ENCODE measurements at regions not wholly inside any gene's neighbourhood (a gene's known extent, or its start where the extent isn't known, plus 50 kb on each side); places are given as distances from the start of the nearest gene placed in this dataset.

DNA sequence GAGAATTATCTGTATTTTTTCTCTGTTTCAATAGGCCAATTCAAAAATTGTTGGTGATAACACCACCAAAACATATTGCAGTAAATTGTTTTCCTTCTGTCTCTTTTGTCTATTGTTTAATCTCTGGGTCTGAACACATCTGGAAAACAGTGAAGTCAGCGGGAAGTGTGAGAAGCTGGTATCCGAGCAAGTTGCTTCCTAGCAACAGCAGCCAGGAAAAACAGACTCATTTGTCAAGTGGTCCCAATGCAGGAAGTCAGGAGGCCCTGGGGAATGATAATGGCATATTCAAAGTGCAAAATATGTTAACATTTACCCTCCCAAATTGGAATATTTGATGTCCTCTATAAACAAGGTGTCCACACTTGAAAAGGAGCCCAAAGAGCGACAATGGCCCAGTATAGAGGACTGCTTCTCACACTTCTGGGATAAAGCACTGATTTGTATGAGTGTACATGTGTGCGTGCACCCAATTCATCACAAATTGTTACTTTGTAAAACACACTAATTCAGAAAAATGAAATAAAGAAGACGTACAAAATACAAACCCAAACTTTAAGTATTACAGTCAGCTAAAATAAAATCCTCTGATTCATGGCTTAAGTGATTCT, 515.0 kb downstream of the TBC1D4 start:
- no peak for DNase-seq (ENCODE audit: low read depth in 2 of 2)

DNA sequence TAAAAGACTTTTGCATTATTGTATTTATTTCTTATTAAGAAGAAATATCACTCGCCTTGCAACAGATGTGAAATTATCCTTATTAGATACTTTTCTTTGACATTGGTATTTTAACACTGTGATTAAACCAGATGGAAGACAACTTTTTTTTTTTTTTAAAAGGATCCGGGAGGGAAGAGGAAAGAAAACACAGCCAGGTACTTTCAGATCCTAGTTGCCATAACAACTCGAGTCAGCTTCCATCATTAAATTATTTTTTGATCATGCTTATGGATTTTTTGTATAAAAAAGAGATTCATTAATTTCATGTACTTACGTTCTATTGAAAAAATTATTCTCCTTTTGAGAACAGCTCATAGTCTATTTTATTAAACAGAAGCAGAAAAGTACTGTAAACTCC, 515.7 kb downstream of the TBC1D4 start:
- no peak for DNase-seq (ENCODE audit: low read depth in 2 of 2)

DNA sequence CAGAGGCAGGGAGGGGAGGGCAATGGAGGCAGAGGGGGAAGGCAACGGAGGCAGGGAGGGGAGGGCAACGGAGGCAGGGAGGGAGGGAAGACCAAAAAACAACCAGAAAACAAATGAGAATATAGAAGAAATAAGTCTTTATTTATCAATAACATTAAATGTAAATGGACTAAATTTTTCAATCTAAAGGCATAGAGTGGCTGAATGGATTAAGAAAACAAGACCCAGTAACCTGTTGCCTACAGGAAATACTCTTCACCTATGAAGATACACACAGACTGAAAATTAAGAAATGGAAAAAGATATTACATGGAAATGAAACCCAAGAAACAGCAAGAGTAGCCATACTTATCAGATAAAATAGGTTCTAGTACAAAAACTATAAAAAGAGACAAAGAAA, 536.3 kb downstream of the TBC1D4 start:
- DNase-seq (ENCODE audit: low read depth in 2 of 2) = no peak

DNA sequence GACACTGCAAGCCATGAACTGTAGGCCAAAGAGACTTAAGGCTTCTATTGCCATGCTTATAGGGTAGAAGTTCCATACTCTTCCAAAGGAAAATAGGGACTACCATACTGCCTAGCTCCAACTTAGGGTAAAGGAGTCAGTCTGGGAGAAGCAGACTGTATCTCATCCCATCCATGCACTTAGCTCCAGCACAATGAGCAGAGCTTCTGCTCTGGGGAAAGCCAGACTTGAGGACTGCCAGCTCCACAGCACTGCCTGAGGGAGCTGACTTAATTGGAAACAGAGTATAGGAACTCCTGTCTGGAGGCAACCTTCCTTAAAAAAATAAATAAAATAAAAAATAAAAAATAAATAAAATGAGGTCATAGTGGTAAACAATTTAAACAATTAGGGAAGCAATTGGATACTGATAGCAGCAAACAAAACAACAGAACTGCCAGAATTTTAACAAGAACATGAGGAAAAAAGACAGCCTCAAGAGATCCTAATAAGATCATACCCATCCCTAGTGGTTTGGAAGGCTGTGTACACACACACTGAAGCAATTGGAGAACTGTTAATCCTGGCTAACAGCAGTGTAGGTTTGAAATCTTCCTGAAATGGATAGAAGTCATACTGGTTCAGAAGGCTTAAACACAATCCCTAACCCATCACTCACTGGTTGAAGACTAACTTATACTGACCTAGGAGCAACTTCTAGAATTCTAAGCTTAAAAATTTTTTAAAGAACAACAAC, 550.1 kb downstream of the TBC1D4 start:
- DNase-seq (ENCODE audit: low read depth in 2 of 2) = no peak

DNA sequence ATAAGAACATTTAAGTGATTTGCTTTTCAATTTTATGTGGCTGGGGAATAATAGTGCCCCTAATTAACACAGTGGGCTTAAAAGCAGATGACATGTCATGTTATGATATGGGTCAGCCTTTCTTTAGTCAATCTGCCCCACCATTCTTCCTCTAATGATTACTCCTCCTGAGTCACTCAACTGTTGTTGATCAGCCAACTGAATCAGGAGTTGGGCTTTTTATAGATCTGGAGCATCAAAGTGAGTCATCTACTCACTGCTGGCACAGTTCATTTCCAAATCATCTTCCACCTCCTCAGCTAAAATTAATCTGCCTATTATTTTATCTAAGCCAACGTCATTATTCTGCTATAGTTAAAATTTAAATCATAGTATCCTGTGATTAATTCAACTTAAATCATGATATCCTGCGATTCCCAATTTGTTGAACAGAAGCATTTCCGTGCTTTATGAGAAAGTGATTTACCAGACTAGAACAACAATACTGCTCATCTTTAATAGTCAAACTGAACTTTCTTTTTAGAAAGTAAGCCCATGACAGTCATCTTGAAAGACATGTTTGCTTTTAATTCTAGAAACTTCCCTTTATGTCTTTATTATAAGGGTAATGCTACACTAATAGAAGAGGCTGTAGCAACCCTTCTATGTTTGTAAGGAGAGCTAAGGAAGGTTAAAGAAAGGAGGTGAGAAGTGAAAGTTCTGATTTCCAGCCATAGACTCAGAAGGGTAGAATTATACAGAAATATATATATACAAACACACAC, 551.4 kb downstream of the TBC1D4 start:
- no peak for DNase-seq (ENCODE audit: low read depth in 2 of 2)

DNA sequence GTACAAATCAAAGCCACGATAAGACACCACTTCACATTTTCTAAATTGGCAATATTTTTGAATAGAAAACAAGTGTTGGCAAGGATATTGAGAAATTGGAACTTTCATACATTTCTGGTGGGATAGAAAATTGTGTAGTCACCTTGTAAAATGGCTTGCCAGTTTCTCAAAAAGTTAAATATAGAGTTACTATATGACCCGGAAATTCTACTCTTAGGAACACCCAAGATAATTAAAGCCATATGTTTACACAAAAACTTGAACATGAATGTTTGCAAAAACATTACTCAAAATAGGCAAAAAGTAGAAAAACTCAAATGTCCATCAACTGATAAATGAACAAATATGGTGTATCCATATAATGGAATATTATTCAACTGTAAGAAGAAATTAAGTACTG, 552.5 kb downstream of the TBC1D4 start:
- no peak for DNase-seq (ENCODE audit: low read depth in 2 of 2)

DNA sequence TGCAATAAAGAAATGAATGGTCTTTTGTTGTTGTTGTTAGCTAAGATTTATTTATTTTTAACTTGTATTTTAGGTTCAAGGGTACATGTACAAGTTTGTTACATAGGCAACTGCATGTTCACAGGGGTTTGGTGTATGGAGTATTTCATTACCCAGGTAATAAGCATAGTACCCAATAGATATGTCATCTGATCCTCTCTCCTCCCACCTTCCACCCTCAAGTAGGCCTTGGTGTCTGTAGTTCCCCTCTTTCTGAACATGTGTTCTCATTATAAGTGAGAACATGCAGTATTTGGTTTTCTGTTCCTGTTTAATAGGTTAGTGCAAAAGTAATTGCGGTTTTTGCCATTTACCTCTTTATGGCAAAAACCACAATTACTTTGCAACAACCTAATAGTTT, 554.1 kb downstream of the TBC1D4 start:
- no peak for DNase-seq (ENCODE audit: low read depth in 2 of 2)

DNA sequence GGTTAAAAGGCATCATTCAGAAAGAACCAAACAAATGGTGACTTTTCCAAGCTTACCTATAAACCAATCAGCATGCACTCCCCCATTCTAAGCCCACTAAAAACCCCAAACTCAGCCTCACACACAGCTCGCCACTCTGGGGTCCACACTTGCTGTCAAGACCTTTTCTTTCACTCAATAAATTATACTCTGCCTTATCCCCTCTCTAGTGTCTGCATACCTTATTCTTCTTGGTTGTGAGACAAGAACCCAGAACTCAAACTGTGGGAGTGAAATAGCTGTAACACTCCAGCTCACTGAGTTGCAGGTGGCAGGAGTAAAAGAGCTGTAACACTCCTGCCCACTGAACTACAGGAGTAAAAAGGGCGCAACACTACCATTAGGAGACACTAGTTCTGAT, 559.0 kb downstream of the TBC1D4 start:
- DNase-seq (ENCODE audit: low read depth in 2 of 2) = no peak

DNA sequence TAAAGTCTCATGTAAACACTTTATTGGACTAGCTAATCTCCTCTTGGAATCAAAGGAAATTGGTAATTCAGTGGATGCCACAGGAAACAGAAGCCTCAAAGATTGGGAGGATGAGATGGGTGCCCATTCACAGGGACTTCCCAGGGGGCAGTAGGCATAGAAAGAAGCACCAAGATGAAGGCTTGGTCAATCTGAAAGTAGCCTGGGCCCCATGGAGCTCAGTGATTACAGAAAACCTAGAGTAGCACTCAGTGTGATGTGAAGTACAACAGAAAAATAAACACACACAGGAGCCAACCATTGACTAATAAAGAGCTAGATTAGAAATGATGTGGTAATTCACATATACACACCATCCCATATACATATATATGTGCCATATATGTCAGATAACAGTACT, 560.6 kb downstream of the TBC1D4 start:
- no peak for DNase-seq (ENCODE audit: low read depth in 2 of 2)

DNA sequence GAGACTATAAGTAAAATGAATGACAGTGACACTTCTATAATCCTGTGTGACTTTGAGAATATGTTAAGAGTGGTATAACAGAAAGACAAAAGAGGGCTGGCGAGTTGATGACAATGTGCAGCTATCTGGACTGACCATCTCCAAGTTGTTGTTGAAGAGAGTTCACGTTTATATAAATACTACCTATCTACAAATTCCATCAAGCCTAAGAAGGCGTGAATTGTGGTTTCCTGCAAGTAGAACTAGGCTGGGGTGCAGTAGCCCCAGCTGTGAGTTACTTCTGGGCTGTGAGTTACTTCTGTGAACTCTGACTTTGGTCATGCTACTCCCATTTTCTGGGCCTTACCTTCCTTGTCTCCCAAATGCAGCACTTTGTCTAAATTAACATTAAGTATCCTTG, 561.0 kb downstream of the TBC1D4 start:
- no peak for DNase-seq (ENCODE audit: low read depth in 2 of 2)

DNA sequence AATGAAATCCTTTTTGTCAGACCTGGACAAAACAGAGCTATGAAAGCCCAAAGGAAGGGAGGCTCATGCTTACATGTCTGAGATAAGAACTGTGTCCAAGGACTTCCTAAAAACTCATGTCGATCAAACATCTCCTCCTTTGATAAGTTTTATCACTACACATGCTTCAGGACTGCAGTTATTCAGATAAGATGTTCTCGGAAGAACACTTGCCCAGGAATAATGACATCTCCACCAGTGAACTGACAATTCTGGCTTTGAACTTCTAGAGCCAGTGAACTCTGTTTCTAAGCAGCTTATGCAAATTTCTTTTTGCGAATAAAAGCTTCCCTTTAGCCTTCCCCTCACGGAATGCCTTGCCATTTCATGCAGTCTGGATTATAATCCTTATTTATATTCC, 561.6 kb downstream of the TBC1D4 start:
- DNase-seq (ENCODE audit: low read depth in 2 of 2) = no peak

DNA sequence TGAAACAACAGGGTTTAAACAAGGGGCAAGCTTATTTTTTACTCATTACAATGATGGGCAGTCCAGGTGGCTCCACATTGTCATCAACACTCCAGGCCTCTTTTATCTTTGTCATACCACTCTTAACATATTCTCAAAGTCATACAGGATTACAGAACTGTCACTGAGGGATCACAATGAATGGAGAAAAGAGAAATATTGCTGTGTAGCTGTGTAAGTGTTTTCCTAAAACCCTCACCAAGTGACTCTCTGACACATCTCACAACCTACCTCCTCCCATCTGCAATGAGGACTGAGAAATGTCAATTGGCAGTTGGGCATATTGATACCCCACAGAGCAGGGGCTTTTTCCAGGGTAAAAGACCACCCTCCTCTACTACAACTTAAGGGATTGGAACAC, 562.1 kb downstream of the TBC1D4 start:
- DNase-seq (ENCODE audit: low read depth in 2 of 2) = no peak

DNA sequence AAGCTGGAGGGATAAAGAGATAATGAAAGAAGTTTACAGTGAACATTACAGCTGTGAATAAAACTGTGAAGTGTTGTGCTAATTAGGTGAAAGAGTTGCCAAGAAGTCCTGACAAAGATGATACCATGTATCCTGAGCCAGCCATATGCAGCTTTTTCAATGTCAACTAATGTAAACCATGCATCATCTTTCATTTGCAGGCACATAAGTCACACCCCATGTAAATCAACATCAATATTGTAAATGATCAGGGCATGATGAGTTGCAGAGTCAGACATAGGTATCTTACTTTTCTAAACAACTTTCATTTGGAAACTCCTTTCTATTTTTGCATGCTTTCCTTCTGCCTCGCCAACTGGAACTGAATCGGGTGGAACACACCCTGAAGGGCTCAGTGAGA, 569.1 kb downstream of the TBC1D4 start:
- no peak for DNase-seq (ENCODE audit: low read depth in 2 of 2)

DNA sequence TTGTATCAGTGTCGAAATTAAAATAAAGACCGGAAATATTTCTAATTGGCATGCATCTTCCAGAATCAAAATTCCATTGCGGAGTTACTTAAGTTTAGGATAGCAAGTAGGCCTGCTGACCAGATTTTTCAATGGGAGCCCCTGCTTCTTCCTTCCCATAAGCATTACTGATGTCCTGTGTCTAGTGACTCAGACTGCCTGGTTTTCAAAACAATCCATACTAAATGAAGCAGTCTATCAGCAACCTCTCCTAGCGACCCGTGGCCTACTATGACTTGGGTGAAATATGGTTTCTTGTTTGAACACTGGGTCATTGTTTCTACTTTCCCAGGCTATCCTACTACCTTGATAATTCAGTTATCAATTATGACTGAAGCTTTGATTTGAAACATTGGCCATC, 571.6 kb downstream of the TBC1D4 start:
- DNase-seq (ENCODE audit: low read depth in 2 of 2) = no peak

DNA sequence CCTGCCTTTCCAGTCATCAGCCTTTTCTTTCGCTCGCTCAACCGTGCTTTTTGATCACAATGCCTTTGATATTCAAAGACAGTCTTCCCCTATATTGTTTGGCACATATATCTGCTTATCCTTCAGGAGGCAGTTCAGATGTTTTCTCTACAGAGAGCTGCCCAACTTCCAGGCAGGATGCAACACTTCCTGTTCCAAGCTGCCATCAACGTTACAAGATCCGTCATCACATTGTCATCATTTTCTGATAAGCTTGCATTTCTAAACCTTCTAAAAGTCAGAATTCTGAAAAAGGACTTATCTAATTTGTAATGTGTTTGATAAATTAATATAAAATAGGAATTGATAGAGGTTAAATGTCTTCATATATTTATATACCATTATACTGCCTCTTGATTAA, 574.2 kb downstream of the TBC1D4 start:
- DNase-seq (ENCODE audit: low read depth in 2 of 2) = no peak

DNA sequence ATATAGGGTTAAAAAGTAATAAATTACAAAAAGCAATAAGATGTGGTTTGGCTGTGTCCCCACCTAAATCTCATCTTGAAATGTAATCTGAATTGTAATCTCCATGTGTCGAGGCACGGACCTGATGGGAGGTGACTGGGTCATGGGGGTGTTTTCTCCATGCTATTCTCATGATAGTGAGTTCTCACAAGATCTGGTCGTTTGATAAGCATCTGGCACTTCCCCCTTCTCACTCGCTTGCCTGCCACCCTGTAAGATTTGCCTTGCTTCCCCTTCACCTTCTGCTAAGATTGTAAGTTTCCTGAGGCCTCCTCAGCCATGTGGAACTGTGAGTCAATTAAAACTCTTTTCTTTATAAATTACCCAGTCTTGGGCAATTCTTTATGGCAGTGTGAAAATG, 577.4 kb downstream of the TBC1D4 start:
- no peak for DNase-seq (ENCODE audit: low read depth in 2 of 2)

DNA sequence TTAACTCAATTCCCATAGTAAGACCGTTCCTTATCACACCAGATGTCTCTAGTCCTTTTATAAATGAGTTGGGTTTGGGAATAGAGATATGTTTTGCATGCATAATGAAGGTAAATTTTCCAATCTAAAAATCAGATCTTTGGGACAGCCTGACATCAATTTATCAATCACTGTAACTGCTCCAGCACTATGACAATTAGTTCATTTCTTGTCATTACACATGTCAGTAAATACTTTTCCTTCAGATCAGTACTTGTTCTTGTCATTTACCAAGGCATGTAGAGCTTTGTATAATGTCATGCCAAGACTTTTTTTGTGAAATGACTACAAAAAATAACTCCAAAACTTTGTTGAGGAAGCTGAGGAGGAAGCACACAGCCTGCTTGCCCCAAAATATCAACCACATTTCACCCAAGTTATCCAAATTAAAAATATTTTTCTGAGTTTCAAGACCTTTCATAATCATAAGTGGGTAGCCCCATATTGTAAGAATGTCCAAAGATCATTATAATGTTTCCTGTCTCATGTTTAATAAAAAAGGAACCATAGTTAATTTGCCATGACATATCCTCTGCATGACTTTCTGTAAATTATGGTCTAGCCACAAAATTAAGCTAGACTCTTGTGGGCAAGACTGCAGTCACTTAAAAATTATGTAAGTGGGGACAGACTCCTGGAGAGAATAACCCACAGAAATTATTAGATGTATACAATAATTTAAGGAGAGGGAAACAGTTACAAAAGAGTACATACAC, 586.8 kb downstream of the TBC1D4 start:
- DNase-seq (ENCODE audit: low read depth in 2 of 2) = no peak

DNA sequence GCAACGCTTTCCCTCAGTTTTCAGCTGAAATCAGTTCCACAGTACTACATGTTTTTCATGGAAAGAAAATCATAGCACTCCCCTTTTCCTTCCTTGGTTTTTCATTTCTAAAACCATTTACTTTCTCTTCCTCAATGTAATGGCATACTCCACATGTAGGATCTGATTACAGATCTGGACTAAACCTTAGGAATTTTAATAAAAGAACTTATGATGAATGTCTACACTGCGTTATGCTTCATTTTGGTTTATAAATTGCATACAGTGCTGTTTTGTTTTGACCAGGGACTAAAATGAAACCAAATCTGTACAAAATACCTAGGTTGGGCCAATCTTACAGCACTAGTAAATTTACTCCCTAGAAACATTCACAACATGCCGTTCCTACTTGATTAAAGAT, 589.9 kb downstream of the TBC1D4 start:
- DNase-seq (ENCODE audit: low read depth in 2 of 2) = no peak

DNA sequence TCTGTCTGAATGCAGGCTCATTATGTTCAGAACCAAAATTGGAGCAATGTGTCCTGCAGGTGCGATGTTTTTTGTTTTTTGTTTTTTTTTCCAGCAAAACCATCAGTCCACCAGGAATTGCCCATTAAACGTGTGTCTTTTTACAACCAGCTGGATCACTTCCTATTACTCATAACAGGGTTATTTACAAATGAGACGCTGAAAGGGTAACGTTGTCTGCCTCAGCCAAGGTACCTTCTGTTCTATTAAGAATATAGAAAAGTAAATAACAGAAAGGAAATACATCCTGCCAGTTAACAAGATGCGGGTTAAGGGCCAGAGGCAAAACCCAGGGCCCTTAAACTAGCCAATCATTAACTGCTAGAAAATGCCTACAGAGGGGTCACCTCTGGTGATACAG, 590.4 kb downstream of the TBC1D4 start:
- no peak for DNase-seq (ENCODE audit: low read depth in 2 of 2)

DNA sequence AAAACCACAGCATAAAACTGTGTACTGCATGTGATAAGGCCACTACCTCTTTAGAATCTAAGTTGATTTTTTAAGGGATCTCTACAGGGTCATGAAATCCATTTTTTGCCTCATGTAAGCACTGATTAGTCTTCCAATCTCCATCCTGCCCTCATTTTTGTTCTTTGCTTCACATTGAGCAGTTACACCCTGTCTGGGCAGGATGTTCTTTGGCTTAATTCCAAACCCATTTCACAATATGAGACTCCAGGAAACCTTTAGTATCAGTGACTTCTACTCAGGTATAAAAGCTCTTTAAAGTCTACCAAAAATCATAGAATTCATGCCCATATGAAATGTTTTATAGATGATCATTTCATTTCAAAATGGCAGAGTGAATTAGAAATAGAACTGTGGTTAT, 592.6 kb downstream of the TBC1D4 start:
- DNase-seq (ENCODE audit: low read depth in 2 of 2) = no peak

DNA sequence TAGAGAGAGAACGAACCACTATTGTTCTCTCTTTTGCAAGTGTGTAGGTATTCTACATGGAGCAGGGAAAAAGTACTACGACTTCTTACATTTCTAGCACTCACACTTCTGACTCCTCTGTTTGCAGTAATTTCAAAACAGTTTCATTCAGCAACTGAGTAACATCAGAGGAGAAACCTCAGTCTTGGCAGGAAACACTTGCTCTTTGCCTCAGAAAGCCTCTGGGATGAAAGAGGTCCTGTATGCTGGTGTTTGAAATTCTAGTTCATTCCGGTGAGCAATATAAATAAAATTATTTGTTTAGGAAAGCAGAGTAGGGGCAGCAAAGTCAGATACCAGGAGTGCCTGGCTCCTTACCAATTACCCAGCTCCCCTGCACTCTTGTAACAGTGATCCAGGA, 595.5 kb downstream of the TBC1D4 start:
- DNase-seq (ENCODE audit: low read depth in 2 of 2) = no peak

DNA sequence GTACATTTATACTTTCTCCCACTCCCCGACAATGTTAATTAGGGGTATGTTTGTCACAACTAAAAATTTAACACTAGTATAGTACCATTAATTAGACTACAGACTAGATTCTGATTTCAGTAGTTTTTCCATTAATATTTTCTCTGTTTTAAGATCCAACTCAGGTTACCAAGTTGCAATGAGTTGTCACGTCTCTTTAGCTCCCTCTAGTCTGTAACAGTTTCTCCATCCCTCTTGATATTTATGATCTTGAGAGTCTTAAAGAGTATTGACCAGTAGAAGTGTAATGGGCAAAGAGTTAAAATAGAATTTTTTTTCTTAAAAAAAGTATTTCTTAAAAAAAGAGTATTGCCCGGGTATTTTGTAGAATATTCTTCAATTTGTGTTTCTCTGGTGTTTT, 598.1 kb downstream of the TBC1D4 start:
- DNase-seq (ENCODE audit: low read depth in 2 of 2) = no peak

All from stimulated activated CD8-positive, alpha-beta memory T cell treated with anti-CD3 and anti-CD28 coated beads, Interleukin-7, amount 100 ng/mL, for 4 hours (primary cell).